CD4-positive, alpha-beta T cell (primary cell): ENCODE measurements at regions not wholly inside any gene's neighbourhood (a gene's known extent, or its start where the extent isn't known, plus 50 kb on each side); places are given as distances from the start of the nearest gene placed in this dataset.
A peak's percentile ranks its signal among the peaks of the same experiment; 100 is the strongest.

Source experiments
- ATAC-seq: fragments of 200-7000 bp; cut with Tn5 transposase; one replicate; pipeline ENCODE4 v1.10.0; 2022; ENCODE audit warnings: mild to moderate bottlenecking; ENCODE audit not compliant: poor library complexity
- CTCF ChIA-PET: fragments of 350-600 bp; sonication (Branson Sonifier 250); formaldehyde crosslinking; loops from one replicate; lab custom pipeline; 2021; ENCODE audit warnings: antibody characterized with exemption, inconsistent platforms; lab: Charles Lee
- POLR2A ChIA-PET: fragments of 350-600 bp; sonication (Branson Sonifier 250); formaldehyde crosslinking; loops from one replicate; lab custom pipeline; 2021; ENCODE audit warnings: antibody characterized with exemption, inconsistent platforms; lab: Charles Lee
- DNase-seq, 14 experiments: peaks; one replicate each; pipeline ENCODE4 v3.0.0-alpha.2; 2013 to 2020; ENCODE audit warnings: mixed read lengths in 2 of 14
- H3K27ac ChIP-seq, 2 donors: one replicate each; pipeline versions ENCODE4 v1.5.1 to v1.7.0; 2013; ENCODE audit warnings: low read length in 2 of 2, low read depth in 1 of 2, mild to moderate bottlenecking in 1 of 2
- H3K27me3 ChIP-seq, 2 experiments: 1 replicate in 1 of 2; 2 replicates in 1 of 2; pipeline versions ENCODE4 v1.6.1 to v1.7.0; 2013; ENCODE audit warnings: low read length in 2 of 2, control low read depth in 1 of 2, mild to moderate bottlenecking in 1 of 2, moderate library complexity in 1 of 2; ENCODE audit not compliant: insufficient read depth in 2 of 2, control insufficient read depth in 1 of 2
- H3K36me3 ChIP-seq: one replicate; pipeline ENCODE4 v1.6.1; 2013; ENCODE audit warnings: low read length, control low read depth; ENCODE audit not compliant: insufficient read depth
- H3K4me1 ChIP-seq: one replicate; pipeline ENCODE4 v1.6.1; 2013; ENCODE audit warnings: low read length, control low read depth; ENCODE audit not compliant: insufficient read depth
- H3K4me3 ChIP-seq: one replicate; pipeline ENCODE4 v1.5.1; 2013; ENCODE audit warnings: mild to moderate bottlenecking, low read length, moderate library complexity
- H3K9me3 ChIP-seq, 2 experiments: 1 replicate in 1 of 2; 2 replicates in 1 of 2; pipeline versions ENCODE4 v1.6.1 to v1.7.0; 2013; ENCODE audit warnings: low read length in 2 of 2, mild to moderate bottlenecking in 2 of 2, control low read depth in 1 of 2, moderate library complexity in 1 of 2; ENCODE audit not compliant: control insufficient read depth in 1 of 2, insufficient read depth in 1 of 2
- H3K27ac Mint-ChIP-seq: one replicate; pipeline ENCODE4 v1.8.0; 2020; ENCODE audit warnings: mixed read lengths
- H3K27me3 Mint-ChIP-seq: one replicate; pipeline ENCODE4 v1.8.0; 2021; ENCODE audit warnings: mixed read lengths
- H3K36me3 Mint-ChIP-seq: one replicate; pipeline ENCODE4 v1.8.0; 2021; ENCODE audit warnings: low read depth, mixed read lengths
- H3K4me1 Mint-ChIP-seq: one replicate; pipeline ENCODE4 v1.8.0; 2021; ENCODE audit warnings: low read depth, mixed read lengths
- H3K4me3 Mint-ChIP-seq: one replicate; pipeline ENCODE4 v1.8.0; 2020; ENCODE audit warnings: mild to moderate bottlenecking, mixed read lengths
- H3K9me3 Mint-ChIP-seq: one replicate; pipeline ENCODE4 v1.8.0; 2020; ENCODE audit warnings: mixed read lengths
- intact Hi-C, 2 experiments: fragments of 100-400 bp; cut with DNase I in 1 of 2; cut with micrococcal nuclease in 1 of 2; formaldehyde crosslinking; loops; one replicate each; pipeline versions ENCODE4 v1.15.1 to v1.9.0; 2023 to 2025; cut with DNase I, micrococcal nuclease
- TF ChIP-seq, protein P1 (sequence below): fragments of 200-600 bp; IDR thresholded peaks from one replicate; pipeline ENCODE4 v1.8.0; 2022; ENCODE audit warnings: antibody characterized with exemption, mild to moderate bottlenecking

DNA sequence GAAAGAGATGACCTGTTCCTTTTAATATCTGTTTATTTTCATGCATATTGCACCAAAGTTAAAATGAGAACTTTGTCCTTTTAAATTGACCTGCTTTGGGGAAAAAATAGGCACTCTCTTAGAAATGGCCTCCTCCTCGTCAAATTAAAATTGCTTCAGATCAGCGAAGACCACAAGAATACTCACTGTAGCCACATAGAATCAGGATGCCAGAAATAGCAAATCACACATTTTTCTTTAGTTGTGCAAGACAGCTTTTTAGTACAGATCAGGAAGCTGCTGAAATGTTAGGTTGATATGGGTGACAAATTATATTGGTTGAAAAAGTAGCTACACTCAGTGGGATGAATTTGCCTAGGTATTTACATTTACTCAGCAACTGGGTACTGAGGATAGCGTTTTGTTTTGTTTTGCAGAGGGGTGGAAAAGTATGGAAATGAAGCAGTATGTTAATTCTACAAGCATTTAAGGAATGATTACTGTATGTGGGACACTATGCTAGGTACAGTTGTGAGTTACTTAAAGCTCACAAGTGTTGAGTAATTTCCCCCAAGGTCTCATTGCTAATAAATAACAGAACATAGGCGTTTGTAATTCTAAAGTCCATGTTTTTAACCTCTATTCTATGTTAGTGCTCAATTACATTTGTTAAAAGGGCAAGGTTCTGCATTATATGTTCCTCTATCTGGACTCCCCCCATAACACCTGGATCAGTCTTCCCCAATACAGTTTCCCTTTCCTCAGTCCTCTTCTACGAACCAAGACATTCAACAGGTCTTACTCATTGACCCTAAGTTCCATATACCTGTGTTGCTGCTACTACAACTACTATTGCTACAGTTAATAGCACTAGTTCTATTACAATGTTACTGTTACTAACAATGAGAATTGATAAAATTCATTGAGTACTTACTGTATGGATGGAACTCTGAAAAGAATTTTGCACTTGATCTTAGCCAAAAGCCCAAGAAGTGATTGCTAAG lies 99.4 kb upstream of the S1PR1 start:
- peak; percentile 39 for ATAC-seq
- Mint-ChIP-seq H3K27me3 (no peaks in the 10 kb centered on the region), H3K36me3 (no peaks in the 10 kb centered on the region), H3K27ac (peak overlapping the region; percentile 72), H3K9me3 (no peaks in the 10 kb centered on the region), H3K4me3 (peak overlapping the region; percentile 16), H3K4me1 (peaks cover 61% of the 10 kb centered on the region)
- ChIA-PET POLR2A (interaction anchor here (0.7 to 5.6 kb wide), 10 partner anchors 9 to 208 kb away, joined by 3 to 53 read pairs (median 3); partner anchors contain the start of genes DPH5 and S1PR1), CTCF (interaction anchor here (0.7 to 3.3 kb wide), 15 partner anchors 9 to 430 kb away, joined by 3 to 19 read pairs (median 5); partner anchors contain the start of gene S1PR1)
- Histone ChIP-seq H3K4me3 (no peak overlapping the region), H3K27me3 (no peaks in the 10 kb centered on the region), H3K36me3 (no peaks in the 10 kb centered on the region), H3K9me3 (no peaks in the 10 kb centered on the region), H3K4me1 (peaks cover 12% of the 10 kb centered on the region), H3K27ac (no peak overlapping the region)
- TF ChIP-seq, protein P1, sequence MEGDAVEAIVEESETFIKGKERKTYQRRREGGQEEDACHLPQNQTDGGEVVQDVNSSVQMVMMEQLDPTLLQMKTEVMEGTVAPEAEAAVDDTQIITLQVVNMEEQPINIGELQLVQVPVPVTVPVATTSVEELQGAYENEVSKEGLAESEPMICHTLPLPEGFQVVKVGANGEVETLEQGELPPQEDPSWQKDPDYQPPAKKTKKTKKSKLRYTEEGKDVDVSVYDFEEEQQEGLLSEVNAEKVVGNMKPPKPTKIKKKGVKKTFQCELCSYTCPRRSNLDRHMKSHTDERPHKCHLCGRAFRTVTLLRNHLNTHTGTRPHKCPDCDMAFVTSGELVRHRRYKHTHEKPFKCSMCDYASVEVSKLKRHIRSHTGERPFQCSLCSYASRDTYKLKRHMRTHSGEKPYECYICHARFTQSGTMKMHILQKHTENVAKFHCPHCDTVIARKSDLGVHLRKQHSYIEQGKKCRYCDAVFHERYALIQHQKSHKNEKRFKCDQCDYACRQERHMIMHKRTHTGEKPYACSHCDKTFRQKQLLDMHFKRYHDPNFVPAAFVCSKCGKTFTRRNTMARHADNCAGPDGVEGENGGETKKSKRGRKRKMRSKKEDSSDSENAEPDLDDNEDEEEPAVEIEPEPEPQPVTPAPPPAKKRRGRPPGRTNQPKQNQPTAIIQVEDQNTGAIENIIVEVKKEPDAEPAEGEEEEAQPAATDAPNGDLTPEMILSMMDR: no peak
- intact Hi-C loops: loop anchor here (1.0 to 10.0 kb wide), 6 partner anchors 40 to 221 kb away; no protein-coding TSS in a partner anchor
- peak in 3 of 14 experiments; percentile 17 to 56 (median 21) for DNase-seq

DNA sequence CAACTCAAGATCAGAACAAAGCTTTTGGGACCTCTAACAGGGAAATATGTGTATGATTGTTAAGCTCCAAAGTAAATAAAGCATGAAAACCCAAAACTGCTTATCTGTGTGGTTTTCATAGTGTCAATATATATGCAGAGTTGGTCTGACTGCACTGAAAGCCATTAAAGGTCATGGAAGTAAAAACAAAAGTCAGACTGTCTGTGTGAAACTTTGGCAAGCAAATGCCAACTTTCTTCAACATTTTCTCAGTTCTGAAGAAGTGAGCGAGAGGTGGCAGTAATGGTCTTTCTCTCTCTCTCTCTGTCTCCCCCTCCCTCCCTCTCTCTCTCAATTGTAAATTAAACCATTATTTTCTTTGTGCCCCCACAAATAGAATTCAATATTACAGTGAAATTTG lies 100.1 kb upstream of the S1PR1 start:
- ATAC-seq (peak; percentile 81), DNase-seq (peak in 4 of 14 experiments; percentile 53 to 75 (median 64))
- TF ChIP-seq, protein P1: peak; percentile 52
- CTCF ChIA-PET: interaction anchor here (0.6 to 3.3 kb wide), 19 partner anchors 8 to 210 kb away, joined by 3 to 19 read pairs (median 5); partner anchors contain the start of gene S1PR1
- no peaks in the 10 kb centered on the region for H3K27me3 Mint-ChIP-seq
- H3K27ac ChIP-seq: no peak overlapping the region
- H3K27me3 ChIP-seq: no peaks in the 10 kb centered on the region
- POLR2A ChIA-PET: interaction anchor here (0.7 to 5.6 kb wide), 10 partner anchors 8 to 207 kb away, joined by 3 to 53 read pairs (median 3); partner anchors contain the start of genes DPH5 and S1PR1
- H3K27ac Mint-ChIP-seq: peak overlapping the region; percentile 72
- H3K9me3 Mint-ChIP-seq: no peaks in the 10 kb centered on the region
- no peaks in the 10 kb centered on the region for H3K36me3 Mint-ChIP-seq
- peaks cover 65% of the 10 kb centered on the region for H3K4me1 Mint-ChIP-seq
- H3K36me3 ChIP-seq: no peaks in the 10 kb centered on the region
- H3K4me1 ChIP-seq: peaks cover 12% of the 10 kb centered on the region
- H3K9me3 ChIP-seq: no peaks in the 10 kb centered on the region
- H3K4me3 Mint-ChIP-seq: peak overlapping the region; percentile 40
- intact Hi-C loops: loop anchor here (1.0 to 10.0 kb wide), 7 partner anchors 41 to 222 kb away; no protein-coding TSS in a partner anchor
- no peak overlapping the region for H3K4me3 ChIP-seq

DNA sequence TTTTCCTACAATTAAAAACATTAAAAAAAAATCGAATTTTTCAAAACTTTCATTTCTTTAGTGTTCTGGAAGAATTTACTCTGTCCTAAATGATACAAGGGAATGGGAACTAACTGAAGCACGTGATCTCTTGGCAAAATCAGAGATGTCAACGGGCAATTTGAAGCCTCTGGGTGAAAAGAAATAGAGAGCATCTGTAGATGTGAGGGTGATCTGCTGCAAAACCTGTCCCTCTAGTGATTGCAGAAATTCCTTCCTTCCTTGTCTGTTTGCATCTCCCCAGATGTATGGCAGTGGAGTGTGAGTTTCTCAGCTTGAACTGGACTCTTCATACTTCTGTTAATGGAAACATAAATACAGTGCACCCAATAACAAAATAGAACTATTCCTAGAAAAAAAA lies 100.5 kb upstream of the S1PR1 start:
- ChIA-PET CTCF (interaction anchor here (0.6 to 3.3 kb wide), 17 partner anchors 11 to 209 kb away, joined by 3 to 19 read pairs (median 5); partner anchors contain the start of gene S1PR1), POLR2A (interaction anchor here (0.7 to 5.6 kb wide), 7 partner anchors 8 to 195 kb away, joined by 3 to 53 read pairs (median 3); partner anchors contain the start of genes DPH5 and S1PR1)
- TF ChIP-seq, protein P1: no peak
- Histone ChIP-seq H3K36me3 (no peaks in the 10 kb centered on the region), H3K27ac (no peak overlapping the region), H3K4me1 (peaks cover 13% of the 10 kb centered on the region), H3K9me3 (no peaks in the 10 kb centered on the region), H3K4me3 (no peak overlapping the region), H3K27me3 (no peaks in the 10 kb centered on the region)
- Mint-ChIP-seq H3K36me3 (no peaks in the 10 kb centered on the region), H3K9me3 (no peaks in the 10 kb centered on the region), H3K27me3 (no peaks in the 10 kb centered on the region), H3K4me3 (no peak overlapping the region), H3K4me1 (peaks cover 69% of the 10 kb centered on the region), H3K27ac (peak overlapping the region; percentile 72)
- ATAC-seq (peak; percentile 24), DNase-seq (no peak)
- intact Hi-C loops: loop anchor here (1.0 to 10.0 kb wide), 6 partner anchors 41 to 223 kb away; no protein-coding TSS in a partner anchor
